T-helper 2 cell treated with Interferon-gamma antibody and Interleukin-4, amounts not matched to agents 5 μg/mL and 100 μg/mL, for 36 hours (primary cell): ENCODE measurements at regions not wholly inside any gene's neighbourhood (a gene's known extent, or its start where the extent isn't known, plus 50 kb on each side); places are given as distances from the start of the nearest gene placed in this dataset.
A peak's percentile ranks its signal among the peaks of the same experiment; 100 is the strongest.

Experiments used
- DNase-seq: peaks from one replicate; pipeline ENCODE4 v3.0.0; 2021; ENCODE audit warnings: low spot score
- H3K27ac Mint-ChIP-seq: one replicate; pipeline ENCODE4 v1.8.0; 2021; ENCODE audit warnings: mild to moderate bottlenecking, mixed read lengths
- H3K27me3 Mint-ChIP-seq: one replicate; pipeline ENCODE4 v1.8.0; 2021; ENCODE audit warnings: low read depth, mixed read lengths
- H3K36me3 Mint-ChIP-seq: one replicate; pipeline ENCODE4 v1.8.0; 2021; ENCODE audit warnings: low read depth, mixed read lengths
- H3K4me1 Mint-ChIP-seq: one replicate; pipeline ENCODE4 v1.8.0; 2021; ENCODE audit warnings: low read depth, mixed read lengths
- H3K4me3 Mint-ChIP-seq: one replicate; pipeline ENCODE4 v1.8.0; 2022; ENCODE audit warnings: mild to moderate bottlenecking, moderate library complexity, mixed read lengths
- H3K9me3 Mint-ChIP-seq: one replicate; pipeline ENCODE4 v1.8.0; 2021; ENCODE audit warnings: mixed read lengths

- H3K4me3 Mint-ChIP-seq = no peak overlapping the region
These were observed 71.1 kb upstream of the MAPRE2 start for GRCh38 chr18:34970106-34970505.

GRCh38 chr18:34971313-34971712, 69.9 kb upstream of the MAPRE2 start:
- H3K9me3 Mint-ChIP-seq = no peaks in the 10 kb centered on the region
- peaks cover 4% of the 10 kb centered on the region for H3K4me1 Mint-ChIP-seq
- no peak overlapping the region for H3K27ac Mint-ChIP-seq
- no peak overlapping the region for H3K4me3 Mint-ChIP-seq
- DNase-seq = no peak
- H3K36me3 Mint-ChIP-seq = no peaks in the 10 kb centered on the region
- peaks cover 47% of the 10 kb centered on the region for H3K27me3 Mint-ChIP-seq

More at GRCh38 chr18:34970106-34970505, 71.1 kb upstream of the MAPRE2 start:
- Mint-ChIP-seq H3K4me1 (no peaks in the 10 kb centered on the region), H3K36me3 (no peaks in the 10 kb centered on the region), H3K27me3 (peaks cover 36% of the 10 kb centered on the region), H3K27ac (no peak overlapping the region), H3K9me3 (no peaks in the 10 kb centered on the region)
- DNase-seq = no peak

- peaks cover 50% of the 10 kb centered on the region for H3K27me3 Mint-ChIP-seq
- H3K9me3 Mint-ChIP-seq = no peaks in the 10 kb centered on the region
- no peak overlapping the region for H3K4me3 Mint-ChIP-seq
- no peaks in the 10 kb centered on the region for H3K36me3 Mint-ChIP-seq
- DNase-seq = no peak
- H3K27ac Mint-ChIP-seq = no peak overlapping the region
- H3K4me1 Mint-ChIP-seq = peaks cover 6% of the 10 kb centered on the region
These were observed 68.3 kb upstream of the MAPRE2 start for GRCh38 chr18:34972765-34973414.

- no peak for DNase-seq
- Mint-ChIP-seq H3K9me3 (no peaks in the 10 kb centered on the region), H3K27ac (no peak overlapping the region), H3K36me3 (no peaks in the 10 kb centered on the region), H3K4me1 (peaks cover 22% of the 10 kb centered on the region), H3K4me3 (peak overlapping the region; percentile 83), H3K27me3 (peaks cover 44% of the 10 kb centered on the region)
These were observed 65.1 kb upstream of the MAPRE2 start for GRCh38 chr18:34976123-34976522.

- no peaks in the 10 kb centered on the region for H3K36me3 Mint-ChIP-seq
- H3K27me3 Mint-ChIP-seq = peaks cover 41% of the 10 kb centered on the region
- H3K27ac Mint-ChIP-seq = no peak overlapping the region
- peak overlapping the region; percentile 83 for H3K4me3 Mint-ChIP-seq
- peaks cover 22% of the 10 kb centered on the region for H3K4me1 Mint-ChIP-seq
- no peaks in the 10 kb centered on the region for H3K9me3 Mint-ChIP-seq
- DNase-seq = no peak
These were observed 64.7 kb upstream of the MAPRE2 start for GRCh38 chr18:34976534-34976898.

GRCh38 chr18:34976899-34977837, 64.0 kb upstream of the MAPRE2 start:
- H3K4me3 Mint-ChIP-seq = peak overlapping the region; percentile 83
- no peak overlapping the region for H3K27ac Mint-ChIP-seq
- peaks cover 43% of the 10 kb centered on the region for H3K27me3 Mint-ChIP-seq
- peak; percentile 59 for DNase-seq
- no peaks in the 10 kb centered on the region for H3K9me3 Mint-ChIP-seq
- H3K4me1 Mint-ChIP-seq = peaks cover 22% of the 10 kb centered on the region
- H3K36me3 Mint-ChIP-seq = no peaks in the 10 kb centered on the region

GRCh38 chr18:34977838-34978532, 63.2 kb upstream of the MAPRE2 start:
- peak overlapping the region; percentile 43 for H3K27ac Mint-ChIP-seq
- peak overlapping the region; percentile 83 for H3K4me3 Mint-ChIP-seq
- no peaks in the 10 kb centered on the region for H3K36me3 Mint-ChIP-seq
- peak; percentile 56 for DNase-seq
- H3K27me3 Mint-ChIP-seq = peaks cover 40% of the 10 kb centered on the region
- no peaks in the 10 kb centered on the region for H3K9me3 Mint-ChIP-seq
- H3K4me1 Mint-ChIP-seq = peaks cover 22% of the 10 kb centered on the region

- Mint-ChIP-seq H3K36me3 (no peaks in the 10 kb centered on the region), H3K4me3 (peak overlapping the region; percentile 83), H3K27ac (peak overlapping the region; percentile 68), H3K27me3 (peaks cover 35% of the 10 kb centered on the region), H3K9me3 (no peaks in the 10 kb centered on the region), H3K4me1 (peaks cover 22% of the 10 kb centered on the region)
- no peak for DNase-seq
These were observed 62.7 kb upstream of the MAPRE2 start for GRCh38 chr18:34978533-34978893.

- Mint-ChIP-seq H3K4me3 (peak overlapping the region; percentile 83), H3K4me1 (peaks cover 22% of the 10 kb centered on the region), H3K9me3 (no peaks in the 10 kb centered on the region), H3K27me3 (peaks cover 30% of the 10 kb centered on the region), H3K27ac (peak overlapping the region; percentile 68), H3K36me3 (no peaks in the 10 kb centered on the region)
- peak; percentile 79 for DNase-seq
These were observed 62.1 kb upstream of the MAPRE2 start for GRCh38 chr18:34978953-34979608.

GRCh38 chr18:34981487-34981886, 59.7 kb upstream of the MAPRE2 start:
- Mint-ChIP-seq H3K4me3 (no peak overlapping the region), H3K9me3 (no peaks in the 10 kb centered on the region), H3K4me1 (peaks cover 18% of the 10 kb centered on the region), H3K36me3 (no peaks in the 10 kb centered on the region), H3K27me3 (peaks cover 13% of the 10 kb centered on the region), H3K27ac (no peak overlapping the region)
- DNase-seq = no peak

GRCh38 chr18:34985963-34986362, 55.2 kb upstream of the MAPRE2 start:
- Mint-ChIP-seq H3K27me3 (peaks cover 22% of the 10 kb centered on the region), H3K4me3 (no peak overlapping the region), H3K36me3 (no peaks in the 10 kb centered on the region), H3K27ac (no peak overlapping the region), H3K4me1 (peaks cover 4% of the 10 kb centered on the region), H3K9me3 (no peaks in the 10 kb centered on the region)
- DNase-seq = no peak

- Mint-ChIP-seq H3K27me3 (peaks cover 20% of the 10 kb centered on the region), H3K9me3 (no peaks in the 10 kb centered on the region), H3K4me1 (peaks cover 4% of the 10 kb centered on the region), H3K36me3 (no peaks in the 10 kb centered on the region), H3K27ac (no peak overlapping the region), H3K4me3 (no peak overlapping the region)
- no peak for DNase-seq
These were observed 50.6 kb upstream of the MAPRE2 start for GRCh38 chr18:34990597-34990996.

- no peak for DNase-seq
- H3K27me3 Mint-ChIP-seq = peaks cover 19% of the 10 kb centered on the region
- no peak overlapping the region for H3K4me3 Mint-ChIP-seq
- H3K36me3 Mint-ChIP-seq = no peaks in the 10 kb centered on the region
- H3K4me1 Mint-ChIP-seq = peaks cover 4% of the 10 kb centered on the region
- H3K9me3 Mint-ChIP-seq = no peaks in the 10 kb centered on the region
- no peak overlapping the region for H3K27ac Mint-ChIP-seq
These were observed 50.1 kb upstream of the MAPRE2 start for GRCh38 chr18:34991152-34991551.
